ENCODE measurements at regions not wholly inside any gene's neighbourhood (a gene's known extent, or its start where the extent isn't known, plus 50 kb on each side); places are given as distances from the start of the nearest gene placed in this dataset.

DNA sequence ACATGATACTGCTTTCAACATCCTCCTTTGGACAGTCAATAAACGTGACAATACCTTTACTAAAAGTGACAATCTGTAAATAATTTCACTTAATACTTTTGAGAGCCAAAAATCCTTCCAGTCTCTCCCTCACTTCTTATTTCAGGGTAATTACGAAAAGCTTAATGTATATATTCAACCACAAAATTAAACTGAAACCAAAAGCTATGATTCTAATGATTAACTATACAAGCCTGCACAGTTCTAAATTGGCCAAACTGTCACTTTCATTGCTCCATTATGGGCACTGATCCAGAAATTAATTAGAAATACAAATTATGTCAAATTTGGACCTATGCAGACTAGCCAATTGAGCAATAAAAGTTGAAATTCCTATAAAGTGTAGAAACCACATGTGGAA, 696.5 kb upstream of the MIS18BP1 start:
- H3K79me1 ChIP-seq (ENCODE audit: low read depth in 1 of 2, low read length in 2 of 2) = no peaks in the 10 kb centered on the region
- no peak overlapping the region for H3K4me3 ChIP-seq (ENCODE audit: insufficient read depth, low read depth, low read length)
- H2BK15ac ChIP-seq (ENCODE audit: low read depth, low read length) = no peak overlapping the region
- H4K91ac ChIP-seq (ENCODE audit: insufficient read depth, low read depth, low read length) = no peak overlapping the region
- no peak overlapping the region for H2BK20ac ChIP-seq (ENCODE audit: low read depth, low read length)
- CTCF ChIA-PET = no interaction called here
- H2AFZ ChIP-seq (replicated peaks; ENCODE audit: low read length, poor library complexity) = no peak overlapping the region
- intact Hi-C loops (cut with micrococcal nuclease) = no loop called here
- H4K8ac ChIP-seq (ENCODE audit: low read depth in 2 of 2, low read length in 2 of 2) = no peak overlapping the region
- no peaks in the 10 kb centered on the region for H3K27me3 ChIP-seq (ENCODE audit: control insufficient read depth, insufficient read depth, low read length)
- DNase-seq (no peak), ATAC-seq (ENCODE audit: low read depth) (no peak)
- BruUV-seq (replicated peaks) = no TSS peak
- H3K4ac ChIP-seq (ENCODE audit: low read depth, low read length) = no peak overlapping the region
- no peak overlapping the region for H3K4me2 ChIP-seq (ENCODE audit: low read depth, low read length)
- dilution Hi-C loops (cut with HindIII; ENCODE audit: low sequenced_read_pairs, unreplicated experiment) = no loop called here
- H3K27ac ChIP-seq (ENCODE audit: insufficient read depth, low read length) = no peak overlapping the region
- H3K9me1 ChIP-seq (ENCODE audit: insufficient read depth, low read length) = no peaks in the 10 kb centered on the region
- H3K9ac ChIP-seq (ENCODE audit: low read depth, low read length) = no peak overlapping the region
- POLR2A ChIA-PET (ENCODE audit: unreplicated experiment) = no interaction called here
- no peak overlapping the region for H2BK120ac ChIP-seq (ENCODE audit: low read depth, low read length)
- H3K56ac ChIP-seq (ENCODE audit: extremely low read depth, insufficient read depth, low read length) = no peak overlapping the region
- H3K23ac ChIP-seq (ENCODE audit: low read depth, low read length) = no peak overlapping the region
- TF ChIP-seq SMC3 (IDR thresholded peaks at IDR 0.05; ENCODE audit: low read depth, low read length) (no peak), CHD1 (IDR thresholded peaks at IDR 0.05; ENCODE audit: low read depth, low read length) (no peak), MAZ (IDR thresholded peaks at IDR 0.05; ENCODE audit: borderline replicate concordance, low read depth, low read length) (no peak), MAFK (IDR thresholded peaks at IDR 0.05; ENCODE audit: low read depth, low read length) (no peak), CEBPB (IDR thresholded peaks at IDR 0.05; ENCODE audit: low read depth, low read length) (no peak), MXI1 (IDR thresholded peaks at IDR 0.05; ENCODE audit: borderline replicate concordance, low read depth, low read length) (no peak), FOS (IDR thresholded peaks at IDR 0.05; ENCODE audit: low read depth, low read length) (no peak), NFE2L2 (IDR thresholded peaks at IDR 0.05; ENCODE audit: low read depth, low read length) (no peak), POLR2A (IDR thresholded peaks at IDR 0.05; ENCODE audit: low read depth, low read length) (no peak), BHLHE40 (IDR thresholded peaks at IDR 0.05; ENCODE audit: low read depth, low read length) (no peak)
- TF ChIP-seq, protein P1, sequence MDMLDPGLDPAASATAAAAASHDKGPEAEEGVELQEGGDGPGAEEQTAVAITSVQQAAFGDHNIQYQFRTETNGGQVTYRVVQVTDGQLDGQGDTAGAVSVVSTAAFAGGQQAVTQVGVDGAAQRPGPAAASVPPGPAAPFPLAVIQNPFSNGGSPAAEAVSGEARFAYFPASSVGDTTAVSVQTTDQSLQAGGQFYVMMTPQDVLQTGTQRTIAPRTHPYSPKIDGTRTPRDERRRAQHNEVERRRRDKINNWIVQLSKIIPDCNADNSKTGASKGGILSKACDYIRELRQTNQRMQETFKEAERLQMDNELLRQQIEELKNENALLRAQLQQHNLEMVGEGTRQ (IDR thresholded peaks at IDR 0.05; ENCODE audit: low read depth, low read length) = no peak
- TF ChIP-seq, protein P2, sequence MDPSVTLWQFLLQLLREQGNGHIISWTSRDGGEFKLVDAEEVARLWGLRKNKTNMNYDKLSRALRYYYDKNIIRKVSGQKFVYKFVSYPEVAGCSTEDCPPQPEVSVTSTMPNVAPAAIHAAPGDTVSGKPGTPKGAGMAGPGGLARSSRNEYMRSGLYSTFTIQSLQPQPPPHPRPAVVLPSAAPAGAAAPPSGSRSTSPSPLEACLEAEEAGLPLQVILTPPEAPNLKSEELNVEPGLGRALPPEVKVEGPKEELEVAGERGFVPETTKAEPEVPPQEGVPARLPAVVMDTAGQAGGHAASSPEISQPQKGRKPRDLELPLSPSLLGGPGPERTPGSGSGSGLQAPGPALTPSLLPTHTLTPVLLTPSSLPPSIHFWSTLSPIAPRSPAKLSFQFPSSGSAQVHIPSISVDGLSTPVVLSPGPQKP (IDR thresholded peaks at IDR 0.05; ENCODE audit: borderline replicate concordance, low read depth, low read length) = no peak
- TF ChIP-seq, protein P3, sequence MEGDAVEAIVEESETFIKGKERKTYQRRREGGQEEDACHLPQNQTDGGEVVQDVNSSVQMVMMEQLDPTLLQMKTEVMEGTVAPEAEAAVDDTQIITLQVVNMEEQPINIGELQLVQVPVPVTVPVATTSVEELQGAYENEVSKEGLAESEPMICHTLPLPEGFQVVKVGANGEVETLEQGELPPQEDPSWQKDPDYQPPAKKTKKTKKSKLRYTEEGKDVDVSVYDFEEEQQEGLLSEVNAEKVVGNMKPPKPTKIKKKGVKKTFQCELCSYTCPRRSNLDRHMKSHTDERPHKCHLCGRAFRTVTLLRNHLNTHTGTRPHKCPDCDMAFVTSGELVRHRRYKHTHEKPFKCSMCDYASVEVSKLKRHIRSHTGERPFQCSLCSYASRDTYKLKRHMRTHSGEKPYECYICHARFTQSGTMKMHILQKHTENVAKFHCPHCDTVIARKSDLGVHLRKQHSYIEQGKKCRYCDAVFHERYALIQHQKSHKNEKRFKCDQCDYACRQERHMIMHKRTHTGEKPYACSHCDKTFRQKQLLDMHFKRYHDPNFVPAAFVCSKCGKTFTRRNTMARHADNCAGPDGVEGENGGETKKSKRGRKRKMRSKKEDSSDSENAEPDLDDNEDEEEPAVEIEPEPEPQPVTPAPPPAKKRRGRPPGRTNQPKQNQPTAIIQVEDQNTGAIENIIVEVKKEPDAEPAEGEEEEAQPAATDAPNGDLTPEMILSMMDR (conservative IDR thresholded peaks at IDR 0.05; ENCODE audit: low read depth, low read length) = no peak
- no CpG with 5 or more reads among the region's 2 CpGs for WGBS, 2 experiments (ENCODE audit: extremely low coverage in 2 of 2, insufficient read length in 1 of 2)
- no peak overlapping the region for H3K14ac ChIP-seq (replicated peaks; ENCODE audit: low read depth, low read length)
- no peaks in the 10 kb centered on the region for H4K20me1 ChIP-seq (ENCODE audit: insufficient read depth, low read length)
- H3K9me3 ChIP-seq (ENCODE audit: control insufficient read depth, insufficient read depth, low read length) = no peaks in the 10 kb centered on the region
- no peaks in the 10 kb centered on the region for H3K36me3 ChIP-seq (ENCODE audit: control insufficient read depth, insufficient read depth, low read length)
- in situ Hi-C loops (cut with MboI; ENCODE audit: low sequenced_read_pairs) = no loop called here
- H2AK5ac ChIP-seq (ENCODE audit: low read depth, low read length) = no peak overlapping the region
- H3K18ac ChIP-seq (ENCODE audit: low read depth, low read length) = no peak overlapping the region
- no peak overlapping the region for H4K5ac ChIP-seq (ENCODE audit: low read depth, low read length)
- H3K4me1 ChIP-seq (ENCODE audit: control insufficient read depth, insufficient read depth, low read length) = no peaks in the 10 kb centered on the region
- no peak overlapping the region for H2BK5ac ChIP-seq (ENCODE audit: low read depth, low read length, poor library complexity, severe bottlenecking)
- H2AK9ac ChIP-seq (replicated peaks; ENCODE audit: low read depth, low read length, poor library complexity) = no peak overlapping the region
